Gastroesophageal sphincter (tissue), 3 donors: ENCODE measurements at regions not wholly inside any gene's neighbourhood (a gene's known extent, or its start where the extent isn't known, plus 50 kb on each side); places are given as distances from the start of the nearest gene placed in this dataset.

Experiments
- EP300 ChIP-seq: sonication (generic); formaldehyde crosslinking; IDR thresholded peaks from one replicate; pipeline ENCODE4 v1.6.1; 2017; ENCODE audit warnings: antibody characterized with exemption, mild to moderate bottlenecking
- POLR2A ChIP-seq, 2 donors: fragments of 450-650 bp; IDR thresholded peaks; one replicate each; pipeline ENCODE4 v1.6.1; 2017; ENCODE audit warnings: antibody characterized with exemption in 2 of 2, mild to moderate bottlenecking in 2 of 2, moderate library complexity in 1 of 2
- TF ChIP-seq, protein P1 (sequence below), 4 experiments: fragments of 200-600 bp in 2 of 4; fragments of 450-650 bp in 2 of 4; sonication (generic) in 1 of 4; IDR thresholded peaks; one replicate each; pipeline ENCODE4 v1.5.1; 2017 to 2019; ENCODE audit warnings: antibody characterized with exemption in 4 of 4, mild to moderate bottlenecking in 2 of 4, moderate library complexity in 2 of 4

DNA sequence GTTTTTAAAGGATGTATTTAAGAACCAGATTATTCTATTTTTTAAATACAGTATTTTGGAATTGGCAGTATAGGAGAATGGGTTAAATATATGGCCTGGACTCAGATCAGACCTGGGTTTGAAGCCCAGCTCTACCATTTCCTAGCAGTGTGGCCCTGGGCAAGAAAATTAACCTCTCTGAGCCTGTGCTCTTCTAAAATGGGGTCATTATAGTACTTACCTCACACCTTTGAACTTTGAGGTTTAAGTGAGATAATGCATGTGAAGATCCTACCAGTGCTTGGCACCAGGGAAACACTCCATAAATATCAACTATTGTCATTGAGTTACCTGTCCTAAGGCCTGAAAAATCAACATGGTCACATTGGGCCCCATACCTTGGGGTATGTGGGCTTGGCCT is 93.4 kb upstream of the WSB1 start:
- TF ChIP-seq, protein P1, sequence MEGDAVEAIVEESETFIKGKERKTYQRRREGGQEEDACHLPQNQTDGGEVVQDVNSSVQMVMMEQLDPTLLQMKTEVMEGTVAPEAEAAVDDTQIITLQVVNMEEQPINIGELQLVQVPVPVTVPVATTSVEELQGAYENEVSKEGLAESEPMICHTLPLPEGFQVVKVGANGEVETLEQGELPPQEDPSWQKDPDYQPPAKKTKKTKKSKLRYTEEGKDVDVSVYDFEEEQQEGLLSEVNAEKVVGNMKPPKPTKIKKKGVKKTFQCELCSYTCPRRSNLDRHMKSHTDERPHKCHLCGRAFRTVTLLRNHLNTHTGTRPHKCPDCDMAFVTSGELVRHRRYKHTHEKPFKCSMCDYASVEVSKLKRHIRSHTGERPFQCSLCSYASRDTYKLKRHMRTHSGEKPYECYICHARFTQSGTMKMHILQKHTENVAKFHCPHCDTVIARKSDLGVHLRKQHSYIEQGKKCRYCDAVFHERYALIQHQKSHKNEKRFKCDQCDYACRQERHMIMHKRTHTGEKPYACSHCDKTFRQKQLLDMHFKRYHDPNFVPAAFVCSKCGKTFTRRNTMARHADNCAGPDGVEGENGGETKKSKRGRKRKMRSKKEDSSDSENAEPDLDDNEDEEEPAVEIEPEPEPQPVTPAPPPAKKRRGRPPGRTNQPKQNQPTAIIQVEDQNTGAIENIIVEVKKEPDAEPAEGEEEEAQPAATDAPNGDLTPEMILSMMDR (IDR thresholded peaks at IDR 0.05), result no peak
- TF ChIP-seq POLR2A (IDR thresholded peaks at IDR 0.05), result no peak
- TF ChIP-seq EP300, result no peak
